HEK293T (cell line): ENCODE measurements at regions not wholly inside any gene's neighbourhood (a gene's known extent, or its start where the extent isn't known, plus 50 kb on each side); places are given as distances from the start of the nearest gene placed in this dataset.

Experiments used
- BHLHE40 ChIP-seq: fragments of 450-650 bp; IDR thresholded peaks from 2 replicates; pipeline ENCODE4 v1.6.1; 2016; ENCODE audit warnings: mild to moderate bottlenecking, moderate library complexity, borderline replicate concordance
- ELF4 ChIP-seq: fragments of 450-650 bp; IDR thresholded peaks from 2 replicates; pipeline ENCODE4 v1.6.1; 2017; ENCODE audit warnings: antibody characterized with exemption
- FOXA1 ChIP-seq: fragments of 450-650 bp; IDR thresholded peaks from 2 replicates; pipeline ENCODE4 v1.6.1; 2016; ENCODE audit warnings: mild to moderate bottlenecking
- FOXK2 ChIP-seq: fragments of 450-650 bp; IDR thresholded peaks from 2 replicates; pipeline ENCODE4 v1.6.1; 2016; ENCODE audit warnings: mild to moderate bottlenecking
- FOXM1 ChIP-seq: fragments of 450-650 bp; IDR thresholded peaks from 2 replicates; pipeline ENCODE4 v1.6.1; 2017; ENCODE audit warnings: mild to moderate bottlenecking, borderline replicate concordance
- HDGF ChIP-seq: fragments of 450-650 bp; IDR thresholded peaks from 2 replicates; pipeline ENCODE4 v1.6.1; 2017; ENCODE audit warnings: antibody characterized with exemption, borderline replicate concordance
- LEF1 ChIP-seq: fragments of 450-650 bp; IDR thresholded peaks from 2 replicates; pipeline ENCODE4 v1.6.1; 2017; ENCODE audit warnings: mild to moderate bottlenecking, borderline replicate concordance
- NFRKB ChIP-seq: fragments of 450-650 bp; IDR thresholded peaks from 2 replicates; pipeline ENCODE4 v1.6.1; 2016; ENCODE audit warnings: mild to moderate bottlenecking, moderate library complexity
- SP1 ChIP-seq: fragments of 450-650 bp; IDR thresholded peaks from 2 replicates; pipeline ENCODE4 v1.6.1; 2017
- SUZ12 ChIP-seq: fragments of 450-650 bp; IDR thresholded peaks from 2 replicates; pipeline ENCODE4 v1.6.1; 2016; ENCODE audit warnings: mild to moderate bottlenecking
- TARDBP ChIP-seq: fragments of 450-650 bp; IDR thresholded peaks from 2 replicates; pipeline ENCODE4 v1.6.1; 2016
- ZNF384 ChIP-seq: fragments of 450-650 bp; IDR thresholded peaks from 2 replicates; pipeline ENCODE4 v1.6.1; 2016

DNA sequence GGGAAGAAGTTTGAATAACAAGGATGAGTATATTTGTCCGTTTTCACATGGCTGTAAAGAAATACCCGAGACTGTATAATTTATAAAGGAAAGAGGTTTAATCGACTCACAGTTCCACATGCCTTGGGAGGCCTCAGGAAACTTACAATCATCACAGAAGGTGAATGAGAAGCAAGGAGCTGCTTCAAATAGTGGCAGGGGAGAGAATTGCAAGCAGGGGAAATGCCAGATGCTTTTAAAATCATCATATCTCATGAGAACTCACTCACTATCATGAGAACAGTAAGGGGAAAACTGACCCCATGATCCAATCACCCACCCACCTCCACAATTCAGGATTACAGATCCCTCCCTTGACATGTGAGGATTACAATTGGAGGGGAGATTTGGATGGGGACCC, 212.8 kb upstream of the CDH8 start:
- no peak for TF ChIP-seq SUZ12
- no peak for TF ChIP-seq BHLHE40
- TF ChIP-seq NFRKB = no peak
- no peak for TF ChIP-seq SP1
- TF ChIP-seq FOXM1 = no peak
- TF ChIP-seq LEF1 = no peak
- no peak for TF ChIP-seq FOXK2
- no peak for TF ChIP-seq ZNF384
- no peak for TF ChIP-seq TARDBP
- TF ChIP-seq HDGF = no peak
- no peak for TF ChIP-seq ELF4
- TF ChIP-seq FOXA1 = no peak
